Endothelial cell (in vitro differentiated cells): ENCODE measurements at regions not wholly inside any gene's neighbourhood (a gene's known extent, or its start where the extent isn't known, plus 50 kb on each side); places are given as distances from the start of the nearest gene placed in this dataset.

ENCODE experiments used
- DNase-seq: peaks from one replicate; pipeline ENCODE4 v3.0.0; 2021; ENCODE audit warnings: low spot score
- H3K27ac Mint-ChIP-seq: one replicate; pipeline ENCODE4 v1.8.0; 2021; ENCODE audit warnings: mixed read lengths, inconsistent platforms; ENCODE audit not compliant: unreplicated experiment
- H3K27me3 Mint-ChIP-seq: one replicate; pipeline ENCODE4 v1.8.0; 2021; ENCODE audit warnings: mild to moderate bottlenecking, moderate library complexity, mixed read lengths, inconsistent platforms; ENCODE audit not compliant: unreplicated experiment
- H3K36me3 Mint-ChIP-seq: one replicate; pipeline ENCODE4 v1.8.0; 2021; ENCODE audit warnings: mild to moderate bottlenecking, low read depth, mixed read lengths, inconsistent platforms; ENCODE audit not compliant: unreplicated experiment
- H3K4me1 Mint-ChIP-seq: one replicate; pipeline ENCODE4 v1.8.0; 2021; ENCODE audit warnings: mild to moderate bottlenecking, mixed read lengths, inconsistent platforms; ENCODE audit not compliant: unreplicated experiment
- H3K4me3 Mint-ChIP-seq: one replicate; pipeline ENCODE4 v1.8.0; 2021; ENCODE audit warnings: mild to moderate bottlenecking, mixed read lengths, inconsistent platforms; ENCODE audit not compliant: unreplicated experiment
- H3K9me3 Mint-ChIP-seq: one replicate; pipeline ENCODE4 v1.8.0; 2021; ENCODE audit warnings: mixed read lengths, inconsistent platforms; ENCODE audit not compliant: unreplicated experiment
- TF ChIP-seq, protein P1 (sequence below): fragments of 200-600 bp; sonication (generic); IDR thresholded peaks from one replicate; pipeline ENCODE4 v1.5.0; 2021; ENCODE audit warnings: antibody characterized with exemption; ENCODE audit not compliant: unreplicated experiment

DNA sequence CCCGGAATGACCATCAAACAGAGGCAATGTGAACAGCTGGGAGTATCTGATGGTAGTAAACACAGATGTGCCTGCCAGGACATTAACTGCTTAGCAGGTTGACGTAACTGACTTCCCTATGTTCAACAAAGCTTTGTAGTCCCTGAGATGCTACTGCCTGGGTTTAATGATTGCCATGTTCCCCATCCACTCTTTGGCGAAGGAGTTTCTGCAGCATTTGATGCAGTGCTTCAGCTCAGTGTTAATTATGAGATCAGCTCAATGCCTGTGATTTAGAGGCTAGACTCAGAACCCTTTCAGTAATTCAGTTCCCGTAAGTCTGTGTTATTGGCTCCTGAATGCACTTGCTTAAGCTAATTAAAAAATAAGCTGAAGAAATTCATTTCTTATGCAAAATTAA is 547.3 kb upstream of the ZNF608 start:
- H3K36me3 Mint-ChIP-seq: no peaks in the 10 kb centered on the region
- no peak for DNase-seq
- TF ChIP-seq, protein P1, sequence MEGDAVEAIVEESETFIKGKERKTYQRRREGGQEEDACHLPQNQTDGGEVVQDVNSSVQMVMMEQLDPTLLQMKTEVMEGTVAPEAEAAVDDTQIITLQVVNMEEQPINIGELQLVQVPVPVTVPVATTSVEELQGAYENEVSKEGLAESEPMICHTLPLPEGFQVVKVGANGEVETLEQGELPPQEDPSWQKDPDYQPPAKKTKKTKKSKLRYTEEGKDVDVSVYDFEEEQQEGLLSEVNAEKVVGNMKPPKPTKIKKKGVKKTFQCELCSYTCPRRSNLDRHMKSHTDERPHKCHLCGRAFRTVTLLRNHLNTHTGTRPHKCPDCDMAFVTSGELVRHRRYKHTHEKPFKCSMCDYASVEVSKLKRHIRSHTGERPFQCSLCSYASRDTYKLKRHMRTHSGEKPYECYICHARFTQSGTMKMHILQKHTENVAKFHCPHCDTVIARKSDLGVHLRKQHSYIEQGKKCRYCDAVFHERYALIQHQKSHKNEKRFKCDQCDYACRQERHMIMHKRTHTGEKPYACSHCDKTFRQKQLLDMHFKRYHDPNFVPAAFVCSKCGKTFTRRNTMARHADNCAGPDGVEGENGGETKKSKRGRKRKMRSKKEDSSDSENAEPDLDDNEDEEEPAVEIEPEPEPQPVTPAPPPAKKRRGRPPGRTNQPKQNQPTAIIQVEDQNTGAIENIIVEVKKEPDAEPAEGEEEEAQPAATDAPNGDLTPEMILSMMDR: no peak
- no peak overlapping the region for H3K4me3 Mint-ChIP-seq
- H3K27ac Mint-ChIP-seq: no peak overlapping the region
- H3K4me1 Mint-ChIP-seq: peaks cover 33% of the 10 kb centered on the region
- no peaks in the 10 kb centered on the region for H3K9me3 Mint-ChIP-seq
- no peaks in the 10 kb centered on the region for H3K27me3 Mint-ChIP-seq

DNA sequence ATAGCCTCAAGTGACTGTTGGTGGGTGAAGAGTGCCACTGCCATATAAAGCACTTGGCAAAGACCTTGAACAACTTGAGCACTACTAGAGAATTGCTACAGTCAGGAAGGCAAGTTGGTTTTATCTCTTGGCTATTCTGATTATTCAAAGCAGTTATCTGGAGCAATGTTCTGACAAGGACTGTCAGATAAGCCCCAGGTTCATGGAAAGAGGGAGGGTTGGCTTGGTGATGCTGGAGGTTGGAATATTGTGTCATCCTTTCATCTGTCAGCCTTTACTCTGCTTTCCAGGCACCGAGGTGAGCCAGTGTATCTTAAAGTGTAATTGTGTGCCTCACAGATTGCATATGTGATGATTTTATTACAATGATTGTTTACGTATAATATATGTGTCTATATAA is 548.4 kb upstream of the ZNF608 start:
- no peaks in the 10 kb centered on the region for H3K9me3 Mint-ChIP-seq
- TF ChIP-seq, protein P1: no peak
- H3K36me3 Mint-ChIP-seq: no peaks in the 10 kb centered on the region
- no peaks in the 10 kb centered on the region for H3K27me3 Mint-ChIP-seq
- no peak for DNase-seq
- no peak overlapping the region for H3K4me3 Mint-ChIP-seq
- H3K27ac Mint-ChIP-seq: no peak overlapping the region
- H3K4me1 Mint-ChIP-seq: peaks cover 36% of the 10 kb centered on the region

DNA sequence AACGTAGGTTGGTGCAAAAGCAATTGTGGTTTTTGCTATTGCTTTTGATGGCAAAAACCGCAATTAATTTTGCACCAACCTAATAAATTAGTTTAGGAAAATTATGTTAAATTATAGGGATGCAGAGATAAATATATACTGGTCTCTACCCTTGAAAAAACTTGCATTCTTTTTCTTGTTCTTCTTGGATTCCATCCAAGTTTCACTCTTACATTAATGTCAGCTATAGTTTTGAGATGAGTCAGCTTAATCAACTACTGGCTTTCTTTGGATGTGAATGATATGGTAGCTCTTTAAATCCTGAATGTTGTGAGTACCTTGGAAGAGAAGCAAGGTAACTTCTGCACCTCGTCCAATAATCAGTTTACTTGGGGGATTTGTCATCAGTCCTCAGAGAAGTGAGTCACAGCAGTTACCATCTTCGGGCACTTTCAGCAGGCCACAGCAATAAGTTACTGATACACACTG is 549.0 kb upstream of the ZNF608 start:
- no peak for DNase-seq
- no peak overlapping the region for H3K27ac Mint-ChIP-seq

DNA sequence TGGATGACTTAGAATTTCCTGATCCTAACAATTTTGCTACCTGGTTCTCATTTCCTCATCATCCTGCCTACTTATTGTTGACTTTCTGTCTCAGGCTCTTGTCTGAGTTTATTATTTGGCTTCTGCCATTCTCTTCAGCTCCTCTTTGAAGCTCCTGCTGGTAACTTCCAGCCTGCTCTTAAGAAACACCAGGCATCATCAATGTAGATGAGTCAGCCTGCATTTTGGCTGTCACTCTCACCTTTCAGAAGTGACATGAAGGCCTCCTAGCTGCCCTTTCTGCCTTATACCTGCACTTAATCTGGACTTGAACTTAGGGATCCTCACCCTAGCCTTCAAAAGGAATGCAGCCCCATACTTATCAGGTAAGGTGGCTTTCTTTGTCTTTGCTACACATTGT is 551.8 kb upstream of the ZNF608 start:
- TF ChIP-seq, protein P1: no peak
- H3K36me3 Mint-ChIP-seq: no peaks in the 10 kb centered on the region
- peaks cover 25% of the 10 kb centered on the region for H3K4me1 Mint-ChIP-seq
- H3K27me3 Mint-ChIP-seq: no peaks in the 10 kb centered on the region
- H3K9me3 Mint-ChIP-seq: no peaks in the 10 kb centered on the region
- no peak overlapping the region for H3K4me3 Mint-ChIP-seq
- no peak overlapping the region for H3K27ac Mint-ChIP-seq
- no peak for DNase-seq

More for the DNA sequence above, 549.0 kb upstream of the ZNF608 start:
- Mint-ChIP-seq H3K27me3 (no peaks in the 10 kb centered on the region), H3K4me1 (peaks cover 32% of the 10 kb centered on the region), H3K36me3 (no peaks in the 10 kb centered on the region), H3K9me3 (no peaks in the 10 kb centered on the region), H3K4me3 (no peak overlapping the region)
- TF ChIP-seq, protein P1: no peak

DNA sequence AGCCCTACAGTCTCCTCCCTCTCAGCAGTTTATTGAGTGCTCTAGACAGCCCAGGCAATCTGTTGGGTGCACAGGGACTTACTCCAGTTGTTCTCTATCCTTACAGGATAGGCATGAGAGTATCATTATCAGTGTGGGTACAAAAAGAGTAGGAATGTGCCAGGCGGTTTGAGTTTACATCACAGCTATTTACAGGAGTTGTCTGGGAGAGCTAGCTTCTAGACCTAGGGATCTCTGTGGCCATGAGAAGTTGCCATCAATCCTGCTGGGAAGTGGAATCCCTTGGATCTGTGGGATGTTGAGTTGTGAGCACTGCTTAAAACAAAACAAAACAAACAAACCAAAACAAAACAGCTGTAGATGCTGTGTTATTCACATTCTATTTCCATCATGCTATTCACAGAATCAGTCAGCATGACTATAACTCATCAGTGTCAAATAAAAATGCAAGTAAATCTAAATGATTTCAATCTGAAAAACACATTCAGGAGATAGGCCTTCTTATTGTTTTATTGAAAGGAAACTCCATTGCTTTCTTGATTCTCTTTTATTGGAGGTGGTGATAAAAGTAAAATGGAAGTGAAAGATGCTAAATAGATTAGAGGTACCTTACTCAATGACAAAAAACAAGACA is 552.4 kb upstream of the ZNF608 start:
- TF ChIP-seq, protein P1: no peak
- Mint-ChIP-seq H3K27me3 (no peaks in the 10 kb centered on the region), H3K9me3 (no peaks in the 10 kb centered on the region), H3K27ac (no peak overlapping the region), H3K36me3 (no peaks in the 10 kb centered on the region), H3K4me3 (no peak overlapping the region), H3K4me1 (peaks cover 25% of the 10 kb centered on the region)
- no peak for DNase-seq
